Ishikawa (cell line): ENCODE measurements at regions not wholly inside any gene's neighbourhood (a gene's known extent, or its start where the extent isn't known, plus 50 kb on each side); places are given as distances from the start of the nearest gene placed in this dataset.

Experiments used
- CEBPB ChIP-seq: IDR thresholded peaks from 2 replicates; pipeline ENCODE4 v1.6.1; 2012
- CREB1 ChIP-seq: IDR thresholded peaks from 2 replicates; pipeline ENCODE4 v1.6.1; 2012; ENCODE audit warnings: low read depth
- EGR1 ChIP-seq: IDR thresholded peaks from 2 replicates; pipeline ENCODE4 v1.6.1; 2012
- EP300 ChIP-seq: IDR thresholded peaks from 2 replicates; pipeline ENCODE4 v1.6.1; 2012; ENCODE audit warnings: borderline replicate concordance
- FOXM1 ChIP-seq: IDR thresholded peaks from 2 replicates; pipeline ENCODE4 v1.6.1; 2012; ENCODE audit warnings: low read depth, borderline replicate concordance
- MAX ChIP-seq: IDR thresholded peaks from 2 replicates; pipeline ENCODE4 v1.6.1; 2012
- NFIC ChIP-seq: IDR thresholded peaks from 2 replicates; pipeline ENCODE4 v1.6.1; 2012
- RAD21 ChIP-seq: IDR thresholded peaks from 2 replicates; pipeline ENCODE4 v1.6.1; 2012; ENCODE audit warnings: low read depth
- REST ChIP-seq: IDR thresholded peaks from 2 replicates; pipeline ENCODE4 v1.6.1; 2012; ENCODE audit warnings: low read depth, mild to moderate bottlenecking
- TAF1 ChIP-seq: IDR thresholded peaks from 2 replicates; pipeline ENCODE4 v1.6.1; 2012; ENCODE audit warnings: low read depth, mild to moderate bottlenecking
- TCF12 ChIP-seq: IDR thresholded peaks from 2 replicates; pipeline ENCODE4 v1.6.1; 2012; ENCODE audit warnings: low read depth
- TEAD4 ChIP-seq: IDR thresholded peaks from 2 replicates; pipeline ENCODE4 v1.6.1; 2012
- USF1 ChIP-seq: IDR thresholded peaks from 2 replicates; pipeline ENCODE4 v1.6.1; 2012
- YY1 ChIP-seq: IDR thresholded peaks from 2 replicates; pipeline ENCODE4 v1.6.1; 2012; ENCODE audit warnings: low read depth
- ZBTB7A ChIP-seq: IDR thresholded peaks from 2 replicates; pipeline ENCODE4 v1.6.1; 2012; ENCODE audit warnings: low read depth

- TF ChIP-seq CREB1 (no peak), EGR1 (no peak), ZBTB7A (no peak), NFIC (no peak), RAD21 (no peak), TCF12 (no peak), CEBPB (no peak), USF1 (no peak), YY1 (no peak), MAX (no peak), TEAD4 (no peak)
Measured at GRCh38 chr11:44408711-44409470, 99.0 kb upstream of the ALX4 start.

GRCh38 chr11:44409558-44410236 is 99.8 kb upstream of the ALX4 start:
- TF ChIP-seq CEBPB (no peak), TEAD4 (no peak), YY1 (no peak), NFIC (no peak), ZBTB7A (no peak), REST (no peak), USF1 (no peak), MAX (no peak), TAF1 (no peak), RAD21 (no peak), EGR1 (no peak), TCF12 (no peak), CREB1 (no peak), EP300 (no peak), FOXM1 (no peak)

- TF ChIP-seq EP300, result no peak
- no peak for TF ChIP-seq TEAD4
- no peak for TF ChIP-seq MAX
- TF ChIP-seq CREB1, result no peak
- no peak for TF ChIP-seq FOXM1
- TF ChIP-seq TAF1, result no peak
- TF ChIP-seq USF1, result no peak
- no peak for TF ChIP-seq YY1
- TF ChIP-seq NFIC, result no peak
- TF ChIP-seq RAD21, result no peak
- TF ChIP-seq EGR1, result no peak
- TF ChIP-seq ZBTB7A, result no peak
- TF ChIP-seq TCF12, result no peak
- no peak for TF ChIP-seq REST
- TF ChIP-seq CEBPB, result no peak
Measured at GRCh38 chr11:44416776-44417175, 106.8 kb upstream of the ALX4 start.

- no peak for TF ChIP-seq CREB1
- TF ChIP-seq YY1, result no peak
- no peak for TF ChIP-seq CEBPB
- no peak for TF ChIP-seq RAD21
- no peak for TF ChIP-seq NFIC
- no peak for TF ChIP-seq TEAD4
- TF ChIP-seq TAF1, result no peak
- TF ChIP-seq EGR1, result no peak
- TF ChIP-seq REST, result no peak
- no peak for TF ChIP-seq FOXM1
- TF ChIP-seq TCF12, result no peak
- no peak for TF ChIP-seq ZBTB7A
- no peak for TF ChIP-seq EP300
- TF ChIP-seq MAX, result no peak
Measured at GRCh38 chr11:44417731-44418455, 108.0 kb upstream of the ALX4 start.
